Heart left ventricle (tissue), 16 donors: ENCODE measurements at regions not wholly inside any gene's neighbourhood (a gene's known extent, or its start where the extent isn't known, plus 50 kb on each side); places are given as distances from the start of the nearest gene placed in this dataset.

Source experiments
- ATAC-seq, 4 donors: fragments of 200-7000 bp; cut with Tn5 transposase; one replicate each; pipeline ENCODE4 v1.9.1; 2020 to 2022; ENCODE audit warnings: moderate library complexity in 4 of 4, mild to moderate bottlenecking in 3 of 4, moderate number of reproducible peaks in 1 of 4
- DNase-seq, 5 donors: peaks; one replicate each; pipeline ENCODE4 v3.0.0-alpha.2; 2020
- H3K27ac ChIP-seq, 12 donors: fragments of 200-600 bp; sonication (generic) in 4 of 12; one replicate each; pipeline versions ENCODE4 v1.5.0 to v1.8.0; 2016 to 2022; ENCODE audit warnings: mild to moderate bottlenecking in 2 of 12
- H3K27me3 ChIP-seq, 9 donors: fragments of 200-600 bp; sonication (generic) in 2 of 9; one replicate each; pipeline versions ENCODE4 v1.5.1 to v1.8.0; 2016 to 2022; ENCODE audit warnings: mild to moderate bottlenecking in 3 of 9
- H3K36me3 ChIP-seq, 9 donors: fragments of 200-600 bp; sonication (generic) in 2 of 9; one replicate each; pipeline versions ENCODE4 v1.5.0 to v1.8.0; 2018 to 2022; ENCODE audit warnings: mild to moderate bottlenecking in 2 of 9
- H3K4me1 ChIP-seq, 12 donors: fragments of 200-600 bp; sonication (generic) in 4 of 12; one replicate each; pipeline versions ENCODE4 v1.5.0 to v1.8.0; 2016 to 2022; ENCODE audit warnings: mild to moderate bottlenecking in 3 of 12
- H3K4me3 ChIP-seq, 12 donors: fragments of 200-600 bp; sonication (generic) in 4 of 12; one replicate each; pipeline versions ENCODE4 v1.5.0 to v1.8.0; 2017 to 2022; ENCODE audit warnings: mild to moderate bottlenecking in 9 of 12, moderate library complexity in 4 of 12
- H3K9me3 ChIP-seq, 12 donors: fragments of 200-600 bp; sonication (generic) in 4 of 12; one replicate each; pipeline versions ENCODE4 v1.5.0 to v1.8.0; 2016 to 2022; ENCODE audit warnings: mild to moderate bottlenecking in 1 of 12
- CTCF ChIP-seq, 12 donors: fragments of 200-600 bp; sonication (generic) in 4 of 12; IDR thresholded peaks; one replicate each; pipeline versions ENCODE4 v1.5.0 to v1.8.0; 2018 to 2022; ENCODE audit warnings: antibody characterized with exemption in 12 of 12, mild to moderate bottlenecking in 5 of 12
- POLR2A ChIP-seq, 2 donors: fragments of 450-650 bp; IDR thresholded peaks; one replicate each; pipeline ENCODE4 v1.6.1; 2017; ENCODE audit warnings: antibody characterized with exemption in 2 of 2, mild to moderate bottlenecking in 2 of 2, moderate library complexity in 2 of 2
- WGBS, 4 donors: extraction: QIAGEN DNeasy Blood & Tissue Kit in 2 of 4; methylation state at CpG; one replicate each; pipeline versions ENCODE4 v1.1.5 to v1.1.7; 2013 to 2018; 5-methylcytosine and 5-hydroxymethylcytosine counted together
- intact Hi-C, 10 donors: fragments of 100-400 bp; cut with DNase I; formaldehyde crosslinking; loops; one replicate each; pipeline versions ENCODE4 v1.11.1 to v1.14.2; 2022
- donor health status: ischemic (EF 13 %, LVEDD 7.1; RV severe dilation, severe dysfunction).
- donor health status: healthy with polysubstance abuse.
- donor health status: DM: no; HTN: yes; CAD: no.
- donor health status: DM: no; HTN: no; CAD: no.
- donor health status: ischemic (EF 25% LVEDD 6.9; RV normal size, moderate dysfunction).
- donor health status: ischemic (EF 25% LVEDD 5.7; RV mildly dilated, moderate dysfunction).
- donor health status: healthy.
- donor health status: DM: yes; HTN: yes; CAD: no.
- donor health status: ischemic (EF 35%, LVEDD 5.7; RV mildly dilated, moderate dysfunction).
- donor health status: nonischemic (EF 11% LVEDD 7.7; RV severe dilation, severe dysfunction).
- donor health status: DM: yes; HTN: yes; CAD: no.
- donor health status: PGD.
- donor health status: ischemic (EF 29% LVEDD 5.4; RV normal size, mild dysfunction).
- donor health status: nonischemic (EF 23%, LVEDD 6.1; RV moderate dilation, normal function).

GRCh38 chr4:81965454-81965853 is 408.3 kb downstream of the HNRNPD start:
- DNase-seq (no peak), ATAC-seq (no peak)
- Histone ChIP-seq H3K27ac (no peak overlapping the region), H3K4me1 (no peaks in the 10 kb centered on the region), H3K4me3 (no peak overlapping the region), H3K36me3 (no peaks in the 10 kb centered on the region), H3K9me3 (no peaks in the 10 kb centered on the region), H3K27me3 (no peaks in the 10 kb centered on the region)
- intact Hi-C loops: no loop called here
- TF ChIP-seq POLR2A (IDR thresholded peaks at IDR 0.05) (no peak), CTCF (IDR thresholded peaks at IDR 0.05) (no peak)
- WGBS, 4 donors: 75 to 89% (median 83%) methylated on average over 1 of the region's 1 CpG

GRCh38 chr4:81963763-81964020 is 410.1 kb downstream of the HNRNPD start:
- intact Hi-C loops: no loop called here

GRCh38 chr4:81963015-81963762 is 410.6 kb downstream of the HNRNPD start:
- intact Hi-C loops: no loop called here
- TF ChIP-seq CTCF (IDR thresholded peaks at IDR 0.05) (no peak), POLR2A (IDR thresholded peaks at IDR 0.05) (no peak)
- Histone ChIP-seq H3K4me3 (no peak overlapping the region), H3K27me3 (no peaks in the 10 kb centered on the region), H3K4me1 (no peaks in the 10 kb centered on the region), H3K27ac (no peak overlapping the region), H3K36me3 (no peaks in the 10 kb centered on the region), H3K9me3 (no peaks in the 10 kb centered on the region)
- no peak for ATAC-seq
- WGBS, 4 donors: 96 to 100% (median 98%) methylated on average over 1 of the region's 1 CpG
- DNase-seq: no peak

More at GRCh38 chr4:81963763-81964020, 410.1 kb downstream of the HNRNPD start:
- Histone ChIP-seq H3K27ac (no peak overlapping the region), H3K9me3 (no peaks in the 10 kb centered on the region), H3K4me3 (no peak overlapping the region), H3K27me3 (no peaks in the 10 kb centered on the region), H3K4me1 (no peaks in the 10 kb centered on the region), H3K36me3 (no peaks in the 10 kb centered on the region)
- DNase-seq: no peak
- no peak for TF ChIP-seq CTCF (IDR thresholded peaks at IDR 0.05)
- no peak for TF ChIP-seq POLR2A (IDR thresholded peaks at IDR 0.05)
- no peak for ATAC-seq

GRCh38 chr4:81960961-81961360 is 412.8 kb downstream of the HNRNPD start:
- Histone ChIP-seq H3K27me3 (no peaks in the 10 kb centered on the region), H3K4me3 (no peak overlapping the region), H3K4me1 (no peaks in the 10 kb centered on the region), H3K36me3 (no peaks in the 10 kb centered on the region), H3K9me3 (no peaks in the 10 kb centered on the region), H3K27ac (no peak overlapping the region)
- ATAC-seq (no peak), DNase-seq (no peak)
- WGBS, 4 donors: 4 to 15% (median 12%) methylated on average over 4 of the region's 4 CpGs
- intact Hi-C loops: no loop called here
- TF ChIP-seq POLR2A (IDR thresholded peaks at IDR 0.05) (no peak), CTCF (IDR thresholded peaks at IDR 0.05) (no peak)
